ENCODE measurements at regions not wholly inside any gene's neighbourhood (a gene's known extent, or its start where the extent isn't known, plus 50 kb on each side); places are given as distances from the start of the nearest gene placed in this dataset.

GRCh38 chr13:36750046-36750445 is 69.0 kb upstream of the RFXAP start:
- no peak for DNase-seq

GRCh38 chr13:36750461-36750860 is 68.6 kb upstream of the RFXAP start:
- DNase-seq: no peak

- DNase-seq: no peak
Measured at GRCh38 chr13:36750946-36751345, 68.1 kb upstream of the RFXAP start.

GRCh38 chr13:36752673-36753072 is 66.3 kb upstream of the RFXAP start:
- no peak for DNase-seq

- no peak for DNase-seq
Measured at GRCh38 chr13:36753176-36753575, 65.8 kb upstream of the RFXAP start.

- no peak for DNase-seq
Measured at GRCh38 chr13:36758345-36758744, 60.7 kb upstream of the RFXAP start.

GRCh38 chr13:36763126-36763722 is 55.8 kb upstream of the RFXAP start:
- DNase-seq: peak; percentile 10

- no peak for DNase-seq
Measured at GRCh38 chr13:36764536-36764935, 54.5 kb upstream of the RFXAP start.

- DNase-seq: no peak
Measured at GRCh38 chr13:36764957-36765356, 54.1 kb upstream of the RFXAP start.

GRCh38 chr13:36766295-36766694 is 52.7 kb upstream of the RFXAP start:
- DNase-seq: no peak

GRCh38 chr13:36767276-36767675 is 51.7 kb upstream of the RFXAP start:
- no peak for DNase-seq

- no peak for DNase-seq
Measured at GRCh38 chr13:36769126-36769525, 49.9 kb upstream of the RFXAP start.
